Mesendoderm (in vitro differentiated cells): ENCODE measurements at regions not wholly inside any gene's neighbourhood (a gene's known extent, or its start where the extent isn't known, plus 50 kb on each side); places are given as distances from the start of the nearest gene placed in this dataset.

ENCODE experiments used
- DNase-seq: peaks from one replicate; pipeline ENCODE4 v3.0.0; 2013
- H2AK5ac ChIP-seq: 2 replicates; pipeline ENCODE4 v1.6.1; 2013; ENCODE audit warnings: low read length, inconsistent platforms
- H2BK120ac ChIP-seq: 2 replicates; pipeline ENCODE4 v1.6.1; 2013; ENCODE audit warnings: low read depth, mild to moderate bottlenecking, low read length, moderate library complexity, mixed read lengths
- H2BK15ac ChIP-seq: replicated peaks from 2 replicates; pipeline ENCODE4 v1.6.1; 2013; ENCODE audit warnings: low read depth, mild to moderate bottlenecking, moderate library complexity
- H2BK5ac ChIP-seq: 2 replicates; pipeline ENCODE4 v1.6.1; 2013; ENCODE audit warnings: low read length, inconsistent platforms
- H3K18ac ChIP-seq: 2 replicates; pipeline ENCODE4 v1.6.1; 2013; ENCODE audit warnings: mild to moderate bottlenecking, low read length, mixed read lengths
- H3K23ac ChIP-seq: one replicate; pipeline ENCODE4 v1.6.1; 2013; ENCODE audit warnings: low read length
- H3K27ac ChIP-seq: 2 replicates; pipeline ENCODE4 v1.5.1; 2013; ENCODE audit warnings: low read depth, mild to moderate bottlenecking, inconsistent platforms, low read length, moderate library complexity
- H3K27me3 ChIP-seq: 2 replicates; pipeline ENCODE4 v1.6.1; 2013; ENCODE audit warnings: low read length, control low read depth, mild to moderate bottlenecking, inconsistent platforms; ENCODE audit not compliant: insufficient read depth, poor library complexity
- H3K36me3 ChIP-seq: 2 replicates; pipeline ENCODE4 v1.6.1; 2013; ENCODE audit warnings: low read length, inconsistent platforms; ENCODE audit not compliant: control insufficient read depth, insufficient read depth
- H3K4ac ChIP-seq: one replicate; pipeline ENCODE4 v1.6.1; 2013; ENCODE audit warnings: low read depth, mild to moderate bottlenecking, low read length, moderate library complexity
- H3K4me1 ChIP-seq: 2 replicates; pipeline ENCODE4 v1.6.1; 2013; ENCODE audit warnings: low read depth, low read length, inconsistent platforms; ENCODE audit not compliant: control insufficient read depth
- H3K4me2 ChIP-seq: 2 replicates; pipeline ENCODE4 v1.6.1; 2013; ENCODE audit warnings: low read length
- H3K4me3 ChIP-seq: 2 replicates; pipeline ENCODE4 v1.5.1; 2013; ENCODE audit warnings: mild to moderate bottlenecking, low read length
- H3K56ac ChIP-seq: one replicate; pipeline ENCODE4 v1.6.1; 2013; ENCODE audit warnings: low read length
- H3K79me1 ChIP-seq: 2 replicates; pipeline ENCODE4 v1.6.1; 2013; ENCODE audit warnings: low read length, inconsistent platforms
- H3K79me2 ChIP-seq: 2 replicates; pipeline ENCODE4 v1.6.1; 2013; ENCODE audit warnings: mild to moderate bottlenecking, low read length; ENCODE audit not compliant: control insufficient read depth, insufficient read depth
- H3K9ac ChIP-seq: 2 replicates; pipeline ENCODE4 v1.6.1; 2013; ENCODE audit warnings: low read length, inconsistent platforms
- H4K5ac ChIP-seq: one replicate; pipeline ENCODE4 v1.6.1; 2013; ENCODE audit warnings: low read length
- H4K8ac ChIP-seq: one replicate; pipeline ENCODE4 v1.6.1; 2013; ENCODE audit warnings: low read depth, mild to moderate bottlenecking, control low read depth, low read length, moderate library complexity
- WGBS: extraction: QIAGEN DNeasy Blood & Tissue Kit; methylation state at CpG from one replicate; pipeline ENCODE4 v1.1.7; 2013; ENCODE audit warnings: low lambda C conversion rate, missing lambda C conversion rate; ENCODE audit not compliant: insufficient coverage; ENCODE audit errors: extremely low coverage; 5-methylcytosine and 5-hydroxymethylcytosine counted together

DNA sequence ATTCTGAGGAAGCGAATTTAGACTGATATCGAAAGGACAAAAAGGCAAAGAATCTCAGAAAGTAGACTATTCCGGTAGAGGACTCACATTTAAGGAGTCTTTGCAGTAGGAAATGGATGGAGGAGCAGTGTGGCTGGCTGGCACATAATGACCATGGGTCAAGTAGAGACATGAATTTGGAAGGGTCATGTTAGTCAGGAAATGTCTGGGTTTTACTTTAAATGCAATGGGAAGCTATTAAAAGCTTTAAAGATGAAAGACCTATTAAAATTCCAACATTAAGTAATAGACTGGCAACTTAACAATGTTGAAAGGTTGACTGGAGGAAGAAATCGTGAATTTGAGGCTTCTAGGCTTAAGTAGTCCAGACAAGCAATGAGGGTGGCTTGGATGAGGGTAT is 90.0 kb upstream of the SEMA3C start:
- Histone ChIP-seq H2BK5ac (no peak overlapping the region), H3K23ac (no peak overlapping the region), H4K8ac (no peak overlapping the region), H2BK120ac (no peak overlapping the region), H3K36me3 (no peaks in the 10 kb centered on the region), H3K56ac (no peak overlapping the region), H3K4me1 (no peaks in the 10 kb centered on the region), H3K4me2 (no peak overlapping the region), H3K18ac (no peak overlapping the region), H3K27ac (no peak overlapping the region), H3K9ac (no peak overlapping the region), H2AK5ac (no peak overlapping the region), H3K4ac (no peak overlapping the region), H4K5ac (no peak overlapping the region), H3K79me2 (no peaks in the 10 kb centered on the region), H3K79me1 (no peaks in the 10 kb centered on the region), H2BK15ac (no peak overlapping the region), H3K27me3 (no peaks in the 10 kb centered on the region), H3K4me3 (no peak overlapping the region)
- no CpG with 5 or more reads among the region's 4 CpGs for WGBS
- DNase-seq = no peak

DNA sequence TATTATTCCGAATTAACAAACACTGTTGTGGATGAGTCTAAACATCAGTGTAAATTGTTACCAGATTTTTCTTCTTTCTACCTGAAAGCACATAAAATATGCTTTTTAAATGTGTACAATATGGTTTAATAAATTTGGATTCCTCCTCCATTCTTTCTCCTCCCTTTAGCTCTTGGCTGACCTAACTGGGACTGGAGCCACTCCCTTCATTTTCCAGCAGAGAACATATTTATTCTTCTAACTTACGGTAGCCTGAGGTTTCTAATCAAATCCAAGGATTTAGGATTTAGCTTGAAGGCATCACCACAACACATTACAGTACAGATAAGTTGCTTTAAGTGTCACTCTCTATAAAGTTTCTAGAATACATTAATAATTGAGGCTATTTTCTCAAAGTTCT is 88.2 kb upstream of the SEMA3C start:
- Histone ChIP-seq H3K27me3 (no peaks in the 10 kb centered on the region), H3K79me2 (no peaks in the 10 kb centered on the region), H3K23ac (no peak overlapping the region), H3K27ac (no peak overlapping the region), H2BK120ac (no peak overlapping the region), H4K8ac (no peak overlapping the region), H2BK5ac (no peak overlapping the region), H3K4me3 (no peak overlapping the region), H3K9ac (no peak overlapping the region), H3K79me1 (no peaks in the 10 kb centered on the region), H3K4me1 (no peaks in the 10 kb centered on the region), H3K56ac (no peak overlapping the region), H2AK5ac (no peak overlapping the region), H4K5ac (no peak overlapping the region), H3K36me3 (no peaks in the 10 kb centered on the region), H3K4me2 (no peak overlapping the region), H2BK15ac (no peak overlapping the region), H3K18ac (no peak overlapping the region), H3K4ac (no peak overlapping the region)
- DNase-seq = no peak
- WGBS = no CpG with 5 or more reads among the region's 2 CpGs

DNA sequence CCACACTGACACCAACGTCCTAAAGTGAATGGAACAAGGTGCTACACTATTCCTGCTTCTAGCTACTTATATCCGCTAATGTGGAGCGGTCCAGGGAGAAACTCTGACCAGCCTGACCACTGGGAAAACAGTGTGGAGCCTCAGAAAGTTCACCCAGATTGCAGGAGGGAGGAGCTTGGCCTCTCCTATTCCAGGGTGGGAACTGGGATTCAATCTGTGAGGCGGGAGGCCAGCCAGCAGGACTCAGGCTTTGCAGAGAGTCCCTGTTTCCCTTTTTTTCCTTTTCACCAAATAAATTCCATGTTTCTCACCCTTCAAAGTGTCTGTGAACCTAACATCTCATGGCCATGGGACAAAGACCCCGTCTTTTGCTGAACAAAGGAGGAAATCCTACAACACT is 86.4 kb upstream of the SEMA3C start:
- Histone ChIP-seq H2BK15ac (no peak overlapping the region), H3K27me3 (no peaks in the 10 kb centered on the region), H4K8ac (no peak overlapping the region), H2BK120ac (no peak overlapping the region), H3K23ac (no peak overlapping the region), H3K79me1 (no peaks in the 10 kb centered on the region), H2AK5ac (no peak overlapping the region), H3K79me2 (no peaks in the 10 kb centered on the region), H3K36me3 (no peaks in the 10 kb centered on the region), H3K27ac (no peak overlapping the region), H4K5ac (no peak overlapping the region), H3K4me1 (no peaks in the 10 kb centered on the region), H3K4me3 (no peak overlapping the region), H3K18ac (no peak overlapping the region), H3K4me2 (no peak overlapping the region), H3K9ac (no peak overlapping the region), H3K56ac (no peak overlapping the region), H3K4ac (no peak overlapping the region), H2BK5ac (no peak overlapping the region)
- no CpG with 5 or more reads among the region's 5 CpGs for WGBS
- no peak for DNase-seq

DNA sequence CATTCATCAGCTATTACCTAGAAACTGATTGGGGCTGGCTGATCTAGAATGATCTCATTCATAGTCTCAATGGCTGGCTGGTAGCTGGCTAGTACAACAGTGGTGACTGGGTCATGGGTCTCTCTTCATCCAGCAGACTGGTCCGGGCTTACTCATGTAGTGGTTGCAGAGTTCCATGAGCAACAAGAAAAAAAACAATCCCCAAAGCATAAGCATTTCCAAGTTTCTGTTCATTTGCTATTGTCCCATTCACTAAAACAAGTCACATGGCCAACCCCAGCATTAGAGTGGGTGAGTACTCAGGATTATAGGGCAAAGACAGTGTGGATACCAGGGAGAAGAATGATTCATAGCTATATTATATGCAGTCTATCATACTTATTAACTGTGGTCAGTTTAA is 85.2 kb upstream of the SEMA3C start:
- Histone ChIP-seq H3K79me2 (no peaks in the 10 kb centered on the region), H3K27ac (no peak overlapping the region), H3K4me1 (no peaks in the 10 kb centered on the region), H3K36me3 (no peaks in the 10 kb centered on the region), H3K27me3 (no peaks in the 10 kb centered on the region), H3K23ac (no peak overlapping the region), H2BK120ac (no peak overlapping the region), H2BK5ac (no peak overlapping the region), H3K79me1 (no peaks in the 10 kb centered on the region), H3K4me3 (no peak overlapping the region), H3K9ac (no peak overlapping the region), H4K8ac (no peak overlapping the region), H3K56ac (no peak overlapping the region), H4K5ac (no peak overlapping the region), H3K18ac (no peak overlapping the region), H3K4me2 (no peak overlapping the region), H2AK5ac (no peak overlapping the region), H3K4ac (no peak overlapping the region), H2BK15ac (no peak overlapping the region)
- peak; percentile 14 for DNase-seq
- WGBS = no CpG with 5 or more reads among the region's 1 CpG

DNA sequence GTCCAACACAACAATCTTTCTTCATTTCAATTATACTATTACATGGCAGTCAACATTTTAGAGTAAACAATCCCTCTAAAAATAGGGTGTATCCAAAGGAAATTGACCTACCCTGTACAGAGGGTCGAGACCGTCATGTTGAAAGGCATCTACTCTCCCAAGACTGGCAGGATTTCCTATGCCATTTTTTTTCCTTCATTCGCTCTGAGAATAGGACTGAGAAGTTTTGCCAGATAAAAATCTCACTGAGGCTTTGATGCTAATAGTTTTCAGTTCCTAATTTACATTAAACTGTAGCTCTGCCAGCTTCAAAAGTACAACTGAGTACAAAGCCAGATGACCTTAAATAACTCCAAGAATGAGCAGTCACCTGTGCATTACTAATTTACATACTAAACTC is 84.5 kb upstream of the SEMA3C start:
- Histone ChIP-seq H3K27ac (no peak overlapping the region), H3K4me1 (no peaks in the 10 kb centered on the region), H3K18ac (no peak overlapping the region), H3K79me1 (no peaks in the 10 kb centered on the region), H3K79me2 (no peaks in the 10 kb centered on the region), H2BK5ac (no peak overlapping the region), H3K4me3 (no peak overlapping the region), H3K9ac (no peak overlapping the region), H2BK120ac (no peak overlapping the region), H4K8ac (no peak overlapping the region), H3K36me3 (no peaks in the 10 kb centered on the region), H3K27me3 (no peaks in the 10 kb centered on the region), H2BK15ac (no peak overlapping the region), H4K5ac (no peak overlapping the region), H3K4me2 (no peak overlapping the region), H3K56ac (no peak overlapping the region), H3K4ac (no peak overlapping the region), H2AK5ac (no peak overlapping the region), H3K23ac (no peak overlapping the region)
- no peak for DNase-seq
- WGBS = no CpG with 5 or more reads among the region's 3 CpGs

DNA sequence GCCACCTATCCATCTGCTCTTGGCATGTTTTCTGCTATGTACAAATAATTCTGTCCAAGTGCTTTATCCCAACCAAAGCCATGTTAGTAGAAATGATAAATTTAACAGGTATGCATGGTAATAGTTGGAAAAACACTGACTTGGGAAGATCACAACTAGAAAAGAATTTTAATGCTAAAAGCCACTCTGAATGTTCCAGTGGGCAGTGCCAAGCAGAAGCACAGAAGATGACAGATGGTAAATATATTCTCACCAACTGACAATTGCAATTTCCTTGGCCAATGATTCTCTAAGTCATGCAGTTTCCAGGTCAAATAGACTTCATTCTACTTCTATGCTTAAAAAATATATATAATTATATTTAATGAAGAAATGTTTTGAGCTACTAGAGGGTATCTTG is 83.6 kb upstream of the SEMA3C start:
- Histone ChIP-seq H4K5ac (no peak overlapping the region), H3K79me2 (no peaks in the 10 kb centered on the region), H3K56ac (no peak overlapping the region), H3K27ac (no peak overlapping the region), H3K9ac (no peak overlapping the region), H3K18ac (no peak overlapping the region), H3K4ac (no peak overlapping the region), H3K36me3 (no peaks in the 10 kb centered on the region), H3K4me1 (no peaks in the 10 kb centered on the region), H2BK5ac (no peak overlapping the region), H2BK15ac (no peak overlapping the region), H2BK120ac (no peak overlapping the region), H3K4me3 (no peak overlapping the region), H4K8ac (no peak overlapping the region), H3K27me3 (no peaks in the 10 kb centered on the region), H3K4me2 (no peak overlapping the region), H2AK5ac (no peak overlapping the region), H3K23ac (no peak overlapping the region), H3K79me1 (no peaks in the 10 kb centered on the region)
- DNase-seq = no peak
